ENCODE measurements at regions not wholly inside any gene's neighbourhood (a gene's known extent, or its start where the extent isn't known, plus 50 kb on each side); places are given as distances from the start of the nearest gene placed in this dataset.

DNA sequence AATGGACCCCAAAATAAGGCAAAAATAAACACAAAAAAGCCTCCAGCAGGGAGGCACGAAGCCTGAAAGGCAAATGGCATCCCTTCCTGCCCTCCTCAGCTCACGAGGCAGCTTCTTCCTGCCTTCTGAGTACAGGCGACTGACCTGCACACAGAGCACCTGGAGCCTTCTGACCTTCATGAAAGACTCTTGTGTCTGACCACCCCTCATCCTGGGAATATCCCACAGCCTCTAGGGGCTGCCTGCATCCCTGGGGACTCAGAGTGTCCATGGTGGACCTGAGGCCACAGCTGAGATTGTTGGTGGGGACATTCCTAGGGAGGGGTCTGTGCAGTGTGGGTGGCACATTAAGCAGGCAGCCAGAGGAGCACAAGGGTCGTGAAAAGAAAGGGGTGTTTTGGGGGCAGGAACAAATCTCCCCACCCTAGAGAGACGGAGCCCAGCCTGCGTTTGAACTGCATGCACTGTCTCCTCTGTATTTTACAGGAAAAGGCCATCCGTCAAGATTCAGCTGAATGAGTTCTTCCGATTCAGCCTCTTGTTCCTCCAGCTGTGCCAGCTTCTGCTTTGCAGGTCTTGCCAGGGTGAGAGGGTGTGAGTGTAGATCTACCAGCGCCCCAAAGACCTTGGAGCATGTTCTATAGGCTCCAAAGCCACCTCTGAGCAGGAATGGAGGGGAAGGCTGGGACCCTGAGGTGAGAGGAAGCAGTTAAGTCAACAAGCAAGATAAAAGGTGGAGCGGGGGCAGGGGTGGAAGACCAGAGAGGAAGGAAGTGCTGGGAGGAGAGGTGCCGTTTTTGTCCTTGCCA, 80.4 kb upstream of the MEF2A start:
- peaks cover 0 to 7% (median 5%) of the 10 kb centered on the region in 4 experiments; a peak in 5 of 7 replicates for H3K27me3 ChIP-seq (replicated peaks in 1 of 4; ENCODE audit: control insufficient read depth in 3 of 4, extremely low read depth in 1 of 4, insufficient read depth in 3 of 4, low read length in 3 of 4)
- H3K27ac ChIP-seq (ENCODE audit: low read depth, low read length) = no peak overlapping the region
- no peak overlapping the region for H4K5ac ChIP-seq (ENCODE audit: insufficient read length, low read depth, low read length)
- no peaks in the 10 kb centered on the region for H3K79me2 ChIP-seq (ENCODE audit: control insufficient read depth in 1 of 2, insufficient read depth in 2 of 2, low read length in 2 of 2)
- H2AFZ ChIP-seq (ENCODE audit: low read length) = peak overlapping the region; percentile 36; the same call in 1 of the 2 replicates
- no peak overlapping the region for H3K14ac ChIP-seq (ENCODE audit: insufficient read length)
- no peaks in the 10 kb centered on the region for H3K79me1 ChIP-seq (ENCODE audit: low read depth, low read length)
- ChIA-PET CTCF (ENCODE audit: partially characterized antibody) (interaction anchor here (0.7 to 2.0 kb wide), 4 partner anchors 74 to 443 kb away, joined by 3 to 9 read pairs (median 6); no protein-coding TSS in a partner anchor), POLR2A (ENCODE audit: partially characterized antibody) (no interaction called here)
- peak overlapping the region; percentile 66; the same call in 1 of the 2 replicates for H2BK5ac ChIP-seq (ENCODE audit: low read depth, low read length)
- no peak overlapping the region for H2AK5ac ChIP-seq (ENCODE audit: low read depth, low read length)
- no peaks in the 10 kb centered on the region for H3K9me3 ChIP-seq (ENCODE audit: insufficient read depth in 2 of 2, low read depth in 1 of 2, low read length in 1 of 2)
- DNase-seq (ENCODE audit: low read depth in 1 of 2, low spot score in 2 of 2) = no peak
- H3K18ac ChIP-seq (ENCODE audit: extremely low read depth, low read length) = peak overlapping the region; percentile 32; the same call in 1 of the 2 replicates
- peaks cover 12% of the 10 kb centered on the region; the same call in 1 of the 2 replicates for H3K23me2 ChIP-seq (ENCODE audit: low read depth, low read length)
- no peak overlapping the region for H3K23ac ChIP-seq (ENCODE audit: insufficient read length)
- no peak for FAIRE-seq
- H3K9ac ChIP-seq (replicated peaks in 1 of 4; ENCODE audit: extremely low read depth in 1 of 4, low read depth in 3 of 4, low read length in 3 of 4) = no peak overlapping the region
- H3K4me3 ChIP-seq (ENCODE audit: extremely low read depth in 1 of 4, insufficient read depth in 2 of 4, low read depth in 3 of 4, low read length in 4 of 4) = peak overlapping the region in 1 of 4 experiments; percentile 56; a peak in 2 of 8 replicates
- H2BK12ac ChIP-seq (ENCODE audit: low read depth, low read length) = peak overlapping the region; percentile 71; the same call in 1 of the 2 replicates
- 79% methylated on average over 11 of the region's 11 CpGs; no CpG with 5 or more reads in 1 of the 2 experiments for WGBS, 2 experiments (ENCODE audit: extremely low coverage in 1 of 2, insufficient coverage in 1 of 2, insufficient read length in 1 of 2, insufficient replicate concordance in 2 of 2, low coverage in 1 of 2, low lambda C conversion rate in 2 of 2, missing lambda C conversion rate in 1 of 2)
- H4K91ac ChIP-seq (replicated peaks; ENCODE audit: insufficient read length, low read length) = peak overlapping the region; percentile 26
- H4K8ac ChIP-seq (ENCODE audit: extremely low read depth, insufficient read depth, low read length) = no peak overlapping the region
- H2BK20ac ChIP-seq (ENCODE audit: low read length) = 0 out of 2 replicates have a peak overlapping the region, but pooled peaks have one; percentile 34
- H3K4ac ChIP-seq (replicated peaks; ENCODE audit: insufficient read length, low read depth, low read length) = peak overlapping the region; percentile 27
- peak overlapping the region; percentile 69 to 81 for H3K4me2 ChIP-seq (ENCODE audit: insufficient read depth in 1 of 2, low read depth in 2 of 2, low read length in 2 of 2)
- H3K4me1 ChIP-seq (replicated peaks in 1 of 4; ENCODE audit: control insufficient read depth in 3 of 4, insufficient read depth in 4 of 4, low read length in 3 of 4) = peaks cover 5 to 16% (median 12%) of the 10 kb centered on the region in 4 experiments
- no peaks in the 10 kb centered on the region for H3K36me3 ChIP-seq (ENCODE audit: control insufficient read depth in 2 of 4, insufficient read depth in 4 of 4, low read length in 3 of 4)
- H2BK15ac ChIP-seq (ENCODE audit: low read length) = peak overlapping the region; percentile 72; the same call in 1 of the 2 replicates
- H3K56ac ChIP-seq (replicated peaks; ENCODE audit: insufficient read length, low read depth, low read length) = no peak overlapping the region
- no peaks in the 10 kb centered on the region for H4K20me1 ChIP-seq (replicated peaks in 1 of 2; ENCODE audit: control insufficient read depth in 1 of 2, insufficient read depth in 2 of 2, low read length in 2 of 2)
- peak overlapping the region; percentile 59 for H2BK120ac ChIP-seq (replicated peaks; ENCODE audit: low read depth, low read length)
- TF ChIP-seq NANOG (IDR thresholded peaks at IDR 0.05; ENCODE audit: insufficient read depth, low read depth, low read length, poor library complexity, severe bottlenecking) (no peak), TBP (IDR thresholded peaks at IDR 0.05; ENCODE audit: low read depth, low read length) (no peak), ZNF274 (IDR thresholded peaks at IDR 0.05; ENCODE audit: borderline replicate concordance, extremely low read depth, low read length) (no peak), HDAC2 (IDR thresholded peaks at IDR 0.05; ENCODE audit: borderline replicate concordance in 1 of 2, low read depth in 2 of 2, low read length in 2 of 2) (no peak), POLR2A (IDR thresholded peaks at IDR 0.05; ENCODE audit: control extremely low read depth in 1 of 2, low read depth in 2 of 2, low read length in 2 of 2) (no peak), FOSL1 (IDR thresholded peaks at IDR 0.05; ENCODE audit: insufficient read depth, low read depth, low read length) (no peak), RBBP5 (IDR thresholded peaks at IDR 0.05; ENCODE audit: borderline replicate concordance, low read depth, low read length) (no peak), EZH2 (IDR thresholded peaks at IDR 0.05; ENCODE audit: low read depth, low read length, severe bottlenecking) (no peak), POU5F1 (IDR thresholded peaks at IDR 0.05; ENCODE audit: low read depth, low read length) (no peak), KDM1A (IDR thresholded peaks at IDR 0.05; ENCODE audit: borderline replicate concordance, low read length) (no peak)
- TF ChIP-seq, protein P1, sequence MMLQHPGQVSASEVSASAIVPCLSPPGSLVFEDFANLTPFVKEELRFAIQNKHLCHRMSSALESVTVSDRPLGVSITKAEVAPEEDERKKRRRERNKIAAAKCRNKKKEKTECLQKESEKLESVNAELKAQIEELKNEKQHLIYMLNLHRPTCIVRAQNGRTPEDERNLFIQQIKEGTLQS (IDR thresholded peaks at IDR 0.05; ENCODE audit: insufficient read depth, low read depth, low read length) = no peak

Measured in H1 (cell line).